ENCODE measurements at regions not wholly inside any gene's neighbourhood (a gene's known extent, or its start where the extent isn't known, plus 50 kb on each side); places are given as distances from the start of the nearest gene placed in this dataset.

- BruUV-seq (replicated peaks) = no TSS peak
- 55% methylated on average over 6 of the region's 6 CpGs for WGBS (ENCODE audit: insufficient coverage, insufficient replicate concordance, low lambda C conversion rate, missing lambda C conversion rate)
- ATAC-seq (no peak), DNase-seq (ENCODE audit: low read depth, low spot score) (no peak), FAIRE-seq (no peak)
- RAD21 ChIA-PET (ENCODE audit: unreplicated experiment) = interaction anchor here (1.0 to 2.0 kb wide), 3 partner anchors 63 to 125 kb away, joined by 3 to 4 read pairs (median 4); no protein-coding TSS in a partner anchor
- POLR2A ChIA-PET = no interaction called here
- CTCF ChIA-PET = interaction anchor here (0.6 to 4.4 kb wide), 3 partner anchors 59 to 851 kb away, joined by 3 to 26 read pairs (median 3); no protein-coding TSS in a partner anchor
- H4K20me1 ChIP-seq (ENCODE audit: control insufficient read depth, insufficient read depth) = no peaks in the 10 kb centered on the region
- H3K4me3 ChIP-seq = no peak overlapping the region
- H3K9me3 ChIP-seq (replicated peaks; ENCODE audit: control insufficient read depth, insufficient read depth, low read length) = no peaks in the 10 kb centered on the region
- no peak overlapping the region for H3K27ac ChIP-seq (ENCODE audit: control insufficient read depth, insufficient read depth)
- H3K27me3 ChIP-seq (replicated peaks in 1 of 2; ENCODE audit: control insufficient read depth in 2 of 2, insufficient read depth in 2 of 2, low read length in 1 of 2) = no peaks in the 10 kb centered on the region
- H3K4me1 ChIP-seq (ENCODE audit: control insufficient read depth, insufficient read depth, low read length) = peaks cover 10% of the 10 kb centered on the region
- TF ChIP-seq PML (IDR thresholded peaks at IDR 0.05; ENCODE audit: low read length) = no peak
- TF ChIP-seq BHLHE40 (IDR thresholded peaks at IDR 0.05; ENCODE audit: borderline replicate concordance in 1 of 2, low read depth in 2 of 2, low read length in 1 of 2) = no peak
- no peak for TF ChIP-seq SIN3A (IDR thresholded peaks at IDR 0.05; ENCODE audit: low read depth, low read length)
- TF ChIP-seq ELK1 (IDR thresholded peaks at IDR 0.05; ENCODE audit: low read depth, low read length) = no peak
- H2AFZ ChIP-seq (ENCODE audit: control insufficient read depth, low read depth, low read length) = no peak overlapping the region
- SMC1A ChIA-PET (ENCODE audit: uncharacterized antibody, unreplicated experiment) = interaction anchor here (0.5 to 2.0 kb wide), 6 partner anchors 9 to 72 kb away, joined by 3 to 9 read pairs (median 3); no protein-coding TSS in a partner anchor
- no peaks in the 10 kb centered on the region for H3K36me3 ChIP-seq (ENCODE audit: control insufficient read depth in 2 of 2, insufficient read depth in 2 of 2, low read length in 1 of 2)
- H3K4me2 ChIP-seq (ENCODE audit: control insufficient read depth, insufficient read depth) = no peak overlapping the region
- no peaks in the 10 kb centered on the region for H3K79me2 ChIP-seq (ENCODE audit: control insufficient read depth, insufficient read depth, low read length)
- intact Hi-C loops (cut with micrococcal nuclease; ENCODE audit: unreplicated experiment) (no loop called here), in situ Hi-C loops (cut with MboI) (no loop called here)
- H3K9ac ChIP-seq (ENCODE audit: control insufficient read depth, insufficient read depth, low read length) = no peak overlapping the region
Observed at GRCh38 chr1:93753791-93754763, 72.4 kb upstream of the BCAR3 start.

Data from GM12878 (cell line).